Uterus (tissue), 2 donors: ENCODE measurements at regions not wholly inside any gene's neighbourhood (a gene's known extent, or its start where the extent isn't known, plus 50 kb on each side); places are given as distances from the start of the nearest gene placed in this dataset.

Experiments used
- POLR2A ChIP-seq, 2 donors: fragments of 450-650 bp; IDR thresholded peaks; one replicate each; pipeline ENCODE4 v1.6.1; 2016; ENCODE audit warnings: antibody characterized with exemption in 2 of 2, mild to moderate bottlenecking in 1 of 2, moderate library complexity in 1 of 2
- TF ChIP-seq, protein P1 (sequence below), 4 experiments: fragments of 200-600 bp in 2 of 4; fragments of 450-650 bp in 2 of 4; sonication (generic) in 2 of 4; IDR thresholded peaks; one replicate each; pipeline ENCODE4 v1.5.1; 2016 to 2019; ENCODE audit warnings: antibody characterized with exemption in 4 of 4, mild to moderate bottlenecking in 2 of 4, moderate library complexity in 1 of 4

DNA sequence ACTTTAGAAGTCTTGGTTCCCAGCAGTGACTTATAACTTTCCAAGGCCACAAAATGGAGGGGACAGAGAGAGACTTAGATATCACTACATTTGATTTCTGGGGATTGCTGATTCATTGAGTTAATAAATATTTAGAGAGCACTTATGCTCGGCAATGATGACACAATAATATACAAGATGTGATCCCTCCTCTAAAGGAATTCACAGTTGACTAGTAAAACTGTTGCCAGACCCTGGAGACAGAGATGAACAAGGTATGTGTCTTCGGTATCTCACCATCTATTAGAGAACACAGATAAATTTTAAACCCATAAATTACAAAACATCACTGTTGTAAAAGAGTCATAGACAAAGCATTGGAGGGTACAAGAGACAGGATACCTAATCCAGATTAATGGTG, 437.5 kb downstream of the FOXO1 start:
- TF ChIP-seq, protein P1, sequence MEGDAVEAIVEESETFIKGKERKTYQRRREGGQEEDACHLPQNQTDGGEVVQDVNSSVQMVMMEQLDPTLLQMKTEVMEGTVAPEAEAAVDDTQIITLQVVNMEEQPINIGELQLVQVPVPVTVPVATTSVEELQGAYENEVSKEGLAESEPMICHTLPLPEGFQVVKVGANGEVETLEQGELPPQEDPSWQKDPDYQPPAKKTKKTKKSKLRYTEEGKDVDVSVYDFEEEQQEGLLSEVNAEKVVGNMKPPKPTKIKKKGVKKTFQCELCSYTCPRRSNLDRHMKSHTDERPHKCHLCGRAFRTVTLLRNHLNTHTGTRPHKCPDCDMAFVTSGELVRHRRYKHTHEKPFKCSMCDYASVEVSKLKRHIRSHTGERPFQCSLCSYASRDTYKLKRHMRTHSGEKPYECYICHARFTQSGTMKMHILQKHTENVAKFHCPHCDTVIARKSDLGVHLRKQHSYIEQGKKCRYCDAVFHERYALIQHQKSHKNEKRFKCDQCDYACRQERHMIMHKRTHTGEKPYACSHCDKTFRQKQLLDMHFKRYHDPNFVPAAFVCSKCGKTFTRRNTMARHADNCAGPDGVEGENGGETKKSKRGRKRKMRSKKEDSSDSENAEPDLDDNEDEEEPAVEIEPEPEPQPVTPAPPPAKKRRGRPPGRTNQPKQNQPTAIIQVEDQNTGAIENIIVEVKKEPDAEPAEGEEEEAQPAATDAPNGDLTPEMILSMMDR (IDR thresholded peaks at IDR 0.05), result no peak
- TF ChIP-seq POLR2A (IDR thresholded peaks at IDR 0.05), result no peak
